Calu3 (cell line): ENCODE measurements at regions not wholly inside any gene's neighbourhood (a gene's known extent, or its start where the extent isn't known, plus 50 kb on each side); places are given as distances from the start of the nearest gene placed in this dataset.

Experiments
- BruUV-seq: library from RNA; stranded (reverse); fragments of 400-500 nt; replicated peaks from 2 replicates; lab custom pipeline; 2021; lab: Mats Ljungman, UMichigan
- CTCF ChIA-PET: fragments of 300-600 bp; sonication (Branson Sonifier 250); formaldehyde crosslinking; loops from one replicate; lab custom pipeline; 2022; ENCODE audit warnings: antibody characterized with exemption; lab: Charles Lee
- DNase-seq: peaks from one replicate; pipeline ENCODE4 v3.0.0; 2022
- H3K27ac Mint-ChIP-seq: one replicate; pipeline ENCODE4 v1.8.0; 2022; ENCODE audit warnings: mixed read lengths; ENCODE audit not compliant: unreplicated experiment
- H3K27me3 Mint-ChIP-seq: one replicate; pipeline ENCODE4 v1.8.0; 2022; ENCODE audit warnings: mixed read lengths; ENCODE audit not compliant: unreplicated experiment
- H3K36me3 Mint-ChIP-seq: one replicate; pipeline ENCODE4 v1.8.0; 2022; ENCODE audit warnings: mild to moderate bottlenecking, moderate library complexity, mixed read lengths; ENCODE audit not compliant: insufficient read depth, unreplicated experiment
- H3K4me1 Mint-ChIP-seq: one replicate; pipeline ENCODE4 v1.8.0; 2022; ENCODE audit warnings: mild to moderate bottlenecking, low read depth, mixed read lengths; ENCODE audit not compliant: unreplicated experiment
- H3K4me3 Mint-ChIP-seq: one replicate; pipeline ENCODE4 v1.8.0; 2022; ENCODE audit warnings: mild to moderate bottlenecking, low read depth, moderate library complexity, mixed read lengths; ENCODE audit not compliant: unreplicated experiment
- H3K9me3 Mint-ChIP-seq: one replicate; pipeline ENCODE4 v1.8.0; 2022; ENCODE audit warnings: low read depth, mixed read lengths; ENCODE audit not compliant: unreplicated experiment
- intact Hi-C: fragments of 100-400 bp; cut with micrococcal nuclease; formaldehyde crosslinking; loops from one replicate; pipeline ENCODE4 v1.10.0; 2022; ENCODE audit not compliant: unreplicated experiment
- TF ChIP-seq, protein P1 (sequence below): fragments of 200-600 bp; IDR thresholded peaks from one replicate; pipeline ENCODE4 v1.8.0; 2022; ENCODE audit warnings: antibody characterized with exemption; ENCODE audit not compliant: unreplicated experiment

DNA sequence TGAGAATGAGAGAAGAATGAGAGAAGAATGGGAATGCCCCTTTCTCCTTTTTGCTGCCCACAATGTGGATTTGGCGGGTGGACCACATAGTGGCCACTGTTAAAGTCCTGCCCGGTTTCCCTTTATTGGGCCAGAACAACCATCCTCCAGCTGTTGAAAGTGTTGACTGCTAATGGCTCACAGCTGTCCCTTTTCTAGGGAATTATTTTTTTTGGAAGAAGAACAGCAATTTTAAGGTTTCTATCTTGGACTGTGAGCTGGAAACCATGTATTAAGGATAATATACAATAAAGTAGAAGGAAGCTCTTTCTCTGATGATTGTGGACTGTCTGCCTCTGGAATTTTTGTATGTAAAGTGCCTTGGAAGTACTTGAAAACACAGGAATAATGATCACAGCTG, 185.9 kb downstream of the DMRT2 start:
- Mint-ChIP-seq H3K4me3 (no peak overlapping the region), H3K4me1 (no peaks in the 10 kb centered on the region), H3K27ac (no peak overlapping the region), H3K36me3 (no peaks in the 10 kb centered on the region), H3K9me3 (peaks cover 5% of the 10 kb centered on the region), H3K27me3 (no peaks in the 10 kb centered on the region)
- intact Hi-C loops: no loop called here
- no TSS peak for BruUV-seq
- TF ChIP-seq, protein P1, sequence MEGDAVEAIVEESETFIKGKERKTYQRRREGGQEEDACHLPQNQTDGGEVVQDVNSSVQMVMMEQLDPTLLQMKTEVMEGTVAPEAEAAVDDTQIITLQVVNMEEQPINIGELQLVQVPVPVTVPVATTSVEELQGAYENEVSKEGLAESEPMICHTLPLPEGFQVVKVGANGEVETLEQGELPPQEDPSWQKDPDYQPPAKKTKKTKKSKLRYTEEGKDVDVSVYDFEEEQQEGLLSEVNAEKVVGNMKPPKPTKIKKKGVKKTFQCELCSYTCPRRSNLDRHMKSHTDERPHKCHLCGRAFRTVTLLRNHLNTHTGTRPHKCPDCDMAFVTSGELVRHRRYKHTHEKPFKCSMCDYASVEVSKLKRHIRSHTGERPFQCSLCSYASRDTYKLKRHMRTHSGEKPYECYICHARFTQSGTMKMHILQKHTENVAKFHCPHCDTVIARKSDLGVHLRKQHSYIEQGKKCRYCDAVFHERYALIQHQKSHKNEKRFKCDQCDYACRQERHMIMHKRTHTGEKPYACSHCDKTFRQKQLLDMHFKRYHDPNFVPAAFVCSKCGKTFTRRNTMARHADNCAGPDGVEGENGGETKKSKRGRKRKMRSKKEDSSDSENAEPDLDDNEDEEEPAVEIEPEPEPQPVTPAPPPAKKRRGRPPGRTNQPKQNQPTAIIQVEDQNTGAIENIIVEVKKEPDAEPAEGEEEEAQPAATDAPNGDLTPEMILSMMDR: no peak
- DNase-seq: no peak
- CTCF ChIA-PET: no interaction called here

DNA sequence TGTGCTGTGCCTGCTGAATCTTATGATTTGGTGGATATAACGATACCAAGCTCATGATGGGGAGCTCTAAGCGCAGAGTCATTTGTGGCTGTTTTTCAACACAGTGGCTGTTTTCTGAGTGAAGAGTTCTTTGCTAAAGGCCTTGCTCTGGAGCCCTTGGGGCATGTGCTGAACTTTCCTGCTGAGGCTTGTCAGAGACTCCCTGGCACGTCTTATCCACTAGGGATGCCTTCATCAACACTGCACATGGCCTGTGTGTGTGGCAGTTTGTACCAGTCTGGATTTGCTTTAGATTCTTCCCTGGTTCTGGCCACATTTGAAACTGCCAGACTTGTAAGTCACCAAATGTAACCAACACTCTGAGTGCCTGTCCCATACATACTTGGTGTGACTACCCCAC, 188.2 kb downstream of the DMRT2 start:
- CTCF ChIA-PET: no interaction called here
- Mint-ChIP-seq H3K4me3 (no peak overlapping the region), H3K36me3 (no peaks in the 10 kb centered on the region), H3K9me3 (peaks cover 5% of the 10 kb centered on the region), H3K4me1 (no peaks in the 10 kb centered on the region), H3K27me3 (no peaks in the 10 kb centered on the region), H3K27ac (no peak overlapping the region)
- no peak for DNase-seq
- BruUV-seq: no TSS peak
- intact Hi-C loops: no loop called here
- TF ChIP-seq, protein P1: no peak

DNA sequence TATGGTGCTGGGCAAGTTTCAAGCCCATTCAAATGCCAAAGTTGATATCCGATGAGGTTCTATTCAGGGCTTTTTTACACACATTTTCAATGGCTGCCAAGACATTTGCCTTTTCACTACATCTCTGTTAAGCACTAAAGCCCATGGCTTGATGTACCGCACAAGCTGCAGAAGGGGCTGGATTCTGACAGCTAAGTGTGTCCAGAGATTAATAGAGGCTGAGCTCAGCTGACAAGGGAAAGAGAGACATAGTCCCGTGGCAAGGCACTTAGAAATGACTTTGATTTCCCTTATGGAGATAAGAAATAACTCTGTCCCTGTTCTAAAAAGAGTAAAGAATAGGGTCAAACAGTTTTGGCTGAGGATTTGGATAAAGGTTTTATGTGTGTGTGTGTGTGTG, 198.6 kb downstream of the DMRT2 start:
- no peak overlapping the region for H3K27ac Mint-ChIP-seq
- no peak overlapping the region for H3K4me3 Mint-ChIP-seq
- no peak for DNase-seq
- TF ChIP-seq, protein P1: no peak
- no peaks in the 10 kb centered on the region for H3K27me3 Mint-ChIP-seq
- H3K9me3 Mint-ChIP-seq: peaks cover 2% of the 10 kb centered on the region
- H3K4me1 Mint-ChIP-seq: no peaks in the 10 kb centered on the region
- BruUV-seq: no TSS peak
- no peaks in the 10 kb centered on the region for H3K36me3 Mint-ChIP-seq
- intact Hi-C loops: no loop called here
- CTCF ChIA-PET: no interaction called here

DNA sequence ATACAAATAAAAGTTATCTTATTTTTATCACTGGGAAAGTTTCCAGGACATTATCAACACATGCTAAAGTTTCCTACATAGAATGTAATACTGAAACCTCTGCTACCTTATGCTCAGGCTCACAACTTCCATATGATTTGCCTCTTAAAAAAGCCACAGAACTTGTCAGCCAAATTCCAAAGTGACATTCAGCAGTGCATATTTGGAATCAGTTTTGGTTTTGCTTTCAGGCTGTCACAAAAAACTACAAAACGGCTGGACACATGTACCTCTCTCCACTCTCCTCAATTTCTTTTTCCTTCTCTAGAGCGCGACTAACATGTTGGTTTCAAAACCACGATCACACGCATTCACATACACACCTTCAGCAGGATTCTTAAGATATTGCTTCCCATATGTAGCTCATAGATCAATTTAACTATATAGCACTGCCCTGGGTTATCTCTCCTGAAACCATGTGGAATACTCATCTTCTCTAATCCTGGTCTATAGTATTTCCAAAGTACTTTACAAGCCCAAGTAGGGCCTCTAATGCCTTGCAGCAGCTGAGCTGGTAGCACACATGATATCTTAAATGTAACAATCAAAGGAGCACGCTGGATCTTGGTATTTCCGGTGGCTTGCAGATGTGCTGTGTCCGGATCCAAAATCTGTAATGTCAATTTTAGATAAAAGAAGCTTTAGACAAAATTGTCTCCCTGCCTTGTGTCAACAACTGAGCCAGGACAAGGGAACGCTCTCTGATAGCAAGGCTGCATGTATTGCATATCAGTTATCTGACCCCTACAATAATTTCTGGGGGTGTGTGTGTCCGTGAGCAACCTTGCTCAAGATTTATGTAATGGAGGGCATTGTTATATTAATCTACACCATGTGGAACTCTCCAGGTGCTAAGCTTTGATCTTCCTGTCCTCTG, 203.2 kb downstream of the DMRT2 start:
- CTCF ChIA-PET: no interaction called here
- no TSS peak for BruUV-seq
- H3K27me3 Mint-ChIP-seq: no peaks in the 10 kb centered on the region
- TF ChIP-seq, protein P1: no peak
- DNase-seq: no peak
- intact Hi-C loops: no loop called here
- no peak overlapping the region for H3K4me3 Mint-ChIP-seq
- no peak overlapping the region for H3K27ac Mint-ChIP-seq
- peaks cover 4% of the 10 kb centered on the region for H3K9me3 Mint-ChIP-seq
- no peaks in the 10 kb centered on the region for H3K36me3 Mint-ChIP-seq
- H3K4me1 Mint-ChIP-seq: no peaks in the 10 kb centered on the region
